ENCODE measurements at regions not wholly inside any gene's neighbourhood (a gene's known extent, or its start where the extent isn't known, plus 50 kb on each side); places are given as distances from the start of the nearest gene placed in this dataset.

- 78% methylated on average over 3 of the region's 3 CpGs for WGBS, 2 donors
- TF ChIP-seq CTCF (IDR thresholded peaks at IDR 0.05; ENCODE audit: control extremely low read depth, extremely low read depth), result no peak
- no peak overlapping the region for H3K4me3 ChIP-seq
- H3K9me3 ChIP-seq (ENCODE audit: control insufficient read depth in 4 of 4, insufficient read depth in 3 of 4, low read length in 3 of 4), result peaks cover 0 to 3% (median 0%) of the 10 kb centered on the region in 4 donors
- H3K36me3 ChIP-seq (ENCODE audit: control insufficient read depth in 4 of 4, insufficient read depth in 4 of 4, low read length in 4 of 4), result no peaks in the 10 kb centered on the region
- DNase-seq (no peak), ATAC-seq (ENCODE audit: insufficient read depth, low FRiP score) (no peak)
- H3K4me1 ChIP-seq (ENCODE audit: control insufficient read depth in 5 of 5, insufficient read depth in 5 of 5, low read length in 5 of 5), result peaks cover 0 to 3% (median 0%) of the 10 kb centered on the region in 5 donors
- H3K27ac ChIP-seq (ENCODE audit: low read depth in 1 of 2, low read length in 1 of 2), result no peak overlapping the region
- no peaks in the 10 kb centered on the region for H3K27me3 ChIP-seq (ENCODE audit: control insufficient read depth in 3 of 3, insufficient read depth in 3 of 3, low read length in 2 of 3)
- H3K9ac ChIP-seq (ENCODE audit: insufficient read depth in 1 of 2, low read length in 2 of 2), result no peak overlapping the region
Observed at GRCh38 chr4:162700815-162701361, 465.8 kb downstream of the NAF1 start.

DNA sequence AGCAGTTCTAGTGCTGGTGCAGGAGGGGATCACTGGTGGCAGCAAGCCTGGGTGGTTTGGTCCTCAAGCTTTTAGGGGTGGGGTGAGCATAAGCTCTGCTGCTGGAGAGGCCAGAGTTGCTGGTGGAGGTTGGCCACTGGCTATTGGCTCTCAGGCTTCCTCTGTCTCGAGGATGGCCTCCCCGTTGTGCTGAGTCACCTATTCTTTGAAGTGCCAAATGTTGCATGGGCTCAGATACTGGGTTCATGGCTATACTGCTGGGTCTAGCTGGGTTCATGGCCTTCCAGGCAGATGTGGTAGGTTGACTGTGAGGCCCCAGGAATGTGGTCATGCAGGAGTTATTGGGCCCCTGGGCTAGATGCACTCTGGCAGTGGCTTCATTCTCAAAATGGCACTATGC lies 466.3 kb downstream of the NAF1 start:
- no peak for ATAC-seq (ENCODE audit: insufficient read depth, low FRiP score)
- Histone ChIP-seq H3K27me3 (ENCODE audit: control insufficient read depth in 3 of 3, insufficient read depth in 3 of 3, low read length in 2 of 3) (no peaks in the 10 kb centered on the region), H3K4me1 (ENCODE audit: control insufficient read depth in 5 of 5, insufficient read depth in 5 of 5, low read length in 5 of 5) (peaks cover 0 to 1% (median 0%) of the 10 kb centered on the region in 5 donors), H3K9me3 (ENCODE audit: control insufficient read depth in 4 of 4, insufficient read depth in 3 of 4, low read length in 3 of 4) (peaks cover 0 to 3% (median 0%) of the 10 kb centered on the region in 4 donors), H3K9ac (ENCODE audit: insufficient read depth in 1 of 2, low read length in 2 of 2) (no peak overlapping the region), H3K27ac (ENCODE audit: low read depth in 1 of 2, low read length in 1 of 2) (no peak overlapping the region), H3K36me3 (ENCODE audit: control insufficient read depth in 4 of 4, insufficient read depth in 4 of 4, low read length in 4 of 4) (no peaks in the 10 kb centered on the region), H3K4me3 (no peak overlapping the region)
- TF ChIP-seq CTCF (IDR thresholded peaks at IDR 0.05; ENCODE audit: control extremely low read depth, extremely low read depth), result no peak
- DNase-seq, result no peak
- WGBS, 2 donors, result 80 to 90% methylated on average over 2 of the region's 2 CpGs

- ATAC-seq (ENCODE audit: insufficient read depth, low FRiP score), result no peak
- Histone ChIP-seq H3K4me3 (no peak overlapping the region), H3K27me3 (ENCODE audit: control insufficient read depth in 3 of 3, insufficient read depth in 3 of 3, low read length in 2 of 3) (no peaks in the 10 kb centered on the region), H3K27ac (ENCODE audit: low read depth in 1 of 2, low read length in 1 of 2) (no peak overlapping the region), H3K9ac (ENCODE audit: insufficient read depth in 1 of 2, low read length in 2 of 2) (no peak overlapping the region), H3K9me3 (ENCODE audit: control insufficient read depth in 4 of 4, insufficient read depth in 3 of 4, low read length in 3 of 4) (peaks cover 0 to 3% (median 0%) of the 10 kb centered on the region in 4 donors), H3K36me3 (ENCODE audit: control insufficient read depth in 4 of 4, insufficient read depth in 4 of 4, low read length in 4 of 4) (no peaks in the 10 kb centered on the region), H3K4me1 (ENCODE audit: control insufficient read depth in 5 of 5, insufficient read depth in 5 of 5, low read length in 5 of 5) (no peaks in the 10 kb centered on the region)
- no peak for DNase-seq
- no peak for TF ChIP-seq CTCF (IDR thresholded peaks at IDR 0.05; ENCODE audit: control extremely low read depth, extremely low read depth)
- WGBS, 2 donors, result 60 to 88% methylated on average over 1 of the region's 1 CpG
Observed at GRCh38 chr4:162699629-162700028, 467.1 kb downstream of the NAF1 start.

- Histone ChIP-seq H3K4me3 (no peak overlapping the region), H3K9ac (ENCODE audit: insufficient read depth in 1 of 2, low read length in 2 of 2) (no peak overlapping the region), H3K36me3 (ENCODE audit: control insufficient read depth in 4 of 4, insufficient read depth in 4 of 4, low read length in 4 of 4) (no peaks in the 10 kb centered on the region), H3K27me3 (ENCODE audit: control insufficient read depth in 3 of 3, insufficient read depth in 3 of 3, low read length in 2 of 3) (no peaks in the 10 kb centered on the region), H3K9me3 (ENCODE audit: control insufficient read depth in 4 of 4, insufficient read depth in 3 of 4, low read length in 3 of 4) (no peaks in the 10 kb centered on the region), H3K27ac (ENCODE audit: low read depth in 1 of 2, low read length in 1 of 2) (no peak overlapping the region), H3K4me1 (ENCODE audit: control insufficient read depth in 5 of 5, insufficient read depth in 5 of 5, low read length in 5 of 5) (no peaks in the 10 kb centered on the region)
- DNase-seq, result no peak
- no peak for TF ChIP-seq CTCF (IDR thresholded peaks at IDR 0.05; ENCODE audit: control extremely low read depth, extremely low read depth)
- 99 to 100% methylated on average over 1 of the region's 1 CpG for WGBS, 2 donors
- ATAC-seq (ENCODE audit: insufficient read depth, low FRiP score), result no peak
Observed at GRCh38 chr4:162685410-162685809, 481.3 kb downstream of the NAF1 start.

Measured in lung (tissue), 11 donors.